Lower lobe of right lung (tissue), 2 donors: ENCODE measurements at regions not wholly inside any gene's neighbourhood (a gene's known extent, or its start where the extent isn't known, plus 50 kb on each side); places are given as distances from the start of the nearest gene placed in this dataset.

Source experiments
- ATAC-seq, 2 donors: fragments of 200-7000 bp; cut with Tn5 transposase; one replicate each; pipeline ENCODE4 v1.9.1; 2020 to 2022; ENCODE audit warnings: mild to moderate bottlenecking in 2 of 2, moderate library complexity in 2 of 2
- DNase-seq: peaks from one replicate; pipeline ENCODE4 v3.0.0-alpha.2; 2020
- H3K27ac ChIP-seq: fragments of 200-600 bp; one replicate; pipeline ENCODE4 v1.8.0; 2022
- H3K27me3 ChIP-seq: fragments of 200-600 bp; one replicate; pipeline ENCODE4 v1.8.0; 2022; ENCODE audit warnings: low read depth
- H3K36me3 ChIP-seq: fragments of 200-600 bp; one replicate; pipeline ENCODE4 v1.8.0; 2022; ENCODE audit warnings: mild to moderate bottlenecking
- H3K4me1 ChIP-seq: fragments of 200-600 bp; one replicate; pipeline ENCODE4 v1.8.0; 2022
- H3K4me3 ChIP-seq: fragments of 200-600 bp; one replicate; pipeline ENCODE4 v1.8.0; 2022; ENCODE audit warnings: mild to moderate bottlenecking
- H3K9me3 ChIP-seq: fragments of 200-600 bp; one replicate; pipeline ENCODE4 v1.8.0; 2022
- CTCF ChIP-seq: fragments of 200-600 bp; IDR thresholded peaks from one replicate; pipeline ENCODE4 v1.8.0; 2022; ENCODE audit warnings: antibody characterized with exemption, mild to moderate bottlenecking
- intact Hi-C: fragments of 100-400 bp; cut with DNase I; formaldehyde crosslinking; loops from one replicate; pipeline ENCODE4 v1.11.0; 2022
- donor health status: DM: no; HTN: yes; CAD: no; lungs with severe emphysema.

- no peak overlapping the region for H3K27ac ChIP-seq
- TF ChIP-seq CTCF, result no peak
- no peaks in the 10 kb centered on the region for H3K9me3 ChIP-seq
- intact Hi-C loops, result no loop called here
- no peak overlapping the region for H3K4me3 ChIP-seq
- no peaks in the 10 kb centered on the region for H3K36me3 ChIP-seq
- DNase-seq (no peak), ATAC-seq (no peak)
- H3K27me3 ChIP-seq, result no peaks in the 10 kb centered on the region
- no peaks in the 10 kb centered on the region for H3K4me1 ChIP-seq
Measured at GRCh38 chr1:112196731-112197130, 199.3 kb upstream of the CTTNBP2NL start.

DNA sequence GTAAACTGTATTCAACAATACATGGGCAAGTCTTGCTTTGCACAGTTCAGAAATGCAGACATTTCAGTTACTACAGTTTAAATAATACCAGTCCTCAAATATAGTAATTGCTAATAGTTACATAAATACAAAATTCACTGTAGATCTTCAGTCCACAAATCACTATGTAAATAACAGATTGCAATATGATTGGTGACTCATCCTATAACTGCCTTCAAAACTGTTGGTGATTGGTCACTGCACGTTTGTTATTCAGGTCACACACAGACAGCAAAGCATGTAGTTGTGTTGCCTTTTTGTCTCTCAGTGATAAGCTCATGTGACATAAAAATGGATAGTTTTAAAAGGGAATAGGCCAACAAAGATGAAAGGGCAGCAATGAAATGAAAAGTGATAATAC lies 186.5 kb upstream of the CTTNBP2NL start:
- intact Hi-C loops, result no loop called here
- TF ChIP-seq CTCF, result no peak
- Histone ChIP-seq H3K4me1 (no peaks in the 10 kb centered on the region), H3K27ac (no peak overlapping the region), H3K9me3 (peaks cover 4% of the 10 kb centered on the region), H3K27me3 (peaks cover 5% of the 10 kb centered on the region), H3K36me3 (no peaks in the 10 kb centered on the region), H3K4me3 (no peak overlapping the region)
- no peak for DNase-seq
- ATAC-seq, result no peak

DNA sequence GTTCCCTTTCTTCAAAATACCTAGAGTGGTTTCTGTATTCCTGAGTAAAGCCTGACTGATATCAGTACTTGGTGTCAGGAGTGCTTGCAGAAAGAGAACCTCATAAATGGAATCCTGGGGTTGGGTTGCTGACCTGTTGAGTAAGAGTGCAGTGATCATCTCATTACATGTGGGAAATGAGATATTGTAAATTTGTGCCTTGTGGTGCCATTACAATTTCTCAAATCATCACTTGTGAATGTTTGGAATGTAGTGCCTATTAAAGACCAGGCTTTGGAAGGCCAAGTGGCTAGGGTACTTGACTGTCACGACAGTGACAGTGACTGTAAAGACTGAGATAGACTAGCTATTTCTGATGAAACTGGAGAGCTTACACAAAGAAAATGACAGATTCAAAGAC lies 176.7 kb upstream of the CTTNBP2NL start:
- Histone ChIP-seq H3K4me3 (no peak overlapping the region), H3K27ac (no peak overlapping the region), H3K9me3 (no peaks in the 10 kb centered on the region), H3K27me3 (no peaks in the 10 kb centered on the region), H3K4me1 (no peaks in the 10 kb centered on the region), H3K36me3 (no peaks in the 10 kb centered on the region)
- intact Hi-C loops, result no loop called here
- no peak for TF ChIP-seq CTCF
- ATAC-seq (no peak), DNase-seq (no peak)

GRCh38 chr1:112230232-112230631 lies 165.8 kb upstream of the CTTNBP2NL start:
- TF ChIP-seq CTCF, result no peak
- DNase-seq, result no peak

DNA sequence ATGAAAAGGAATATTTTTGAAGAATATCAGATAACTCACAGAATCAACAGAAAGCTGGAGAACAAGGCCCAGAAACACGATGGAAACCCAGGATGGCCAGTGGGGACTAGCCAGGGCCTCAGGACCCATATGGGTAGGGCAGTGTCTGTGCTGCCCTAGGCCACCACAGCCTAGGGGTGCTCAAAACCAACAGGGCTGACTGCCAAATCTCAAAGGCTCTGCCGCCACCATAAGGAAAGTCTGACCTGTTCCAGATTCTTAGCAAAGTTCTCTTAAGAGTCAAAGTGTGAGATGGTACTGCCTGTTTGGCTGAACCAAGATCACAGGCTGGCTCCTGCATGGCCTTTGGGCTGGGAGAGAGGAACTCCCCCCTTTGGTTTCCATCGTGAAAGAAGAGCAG lies 164.7 kb upstream of the CTTNBP2NL start:
- no peak for ATAC-seq
- Histone ChIP-seq H3K9me3 (peaks cover 10% of the 10 kb centered on the region), H3K4me1 (no peaks in the 10 kb centered on the region), H3K27ac (no peak overlapping the region), H3K27me3 (no peaks in the 10 kb centered on the region), H3K36me3 (no peaks in the 10 kb centered on the region), H3K4me3 (no peak overlapping the region)
- no peak for TF ChIP-seq CTCF
- intact Hi-C loops, result no loop called here
- no peak for DNase-seq

More at GRCh38 chr1:112230232-112230631, 165.8 kb upstream of the CTTNBP2NL start:
- no peak overlapping the region for H3K27ac ChIP-seq
- H3K36me3 ChIP-seq, result no peaks in the 10 kb centered on the region
- intact Hi-C loops, result no loop called here
- H3K9me3 ChIP-seq, result peaks cover 10% of the 10 kb centered on the region
- ATAC-seq, result no peak
- H3K4me3 ChIP-seq, result no peak overlapping the region
- H3K4me1 ChIP-seq, result no peaks in the 10 kb centered on the region
- no peaks in the 10 kb centered on the region for H3K27me3 ChIP-seq

DNA sequence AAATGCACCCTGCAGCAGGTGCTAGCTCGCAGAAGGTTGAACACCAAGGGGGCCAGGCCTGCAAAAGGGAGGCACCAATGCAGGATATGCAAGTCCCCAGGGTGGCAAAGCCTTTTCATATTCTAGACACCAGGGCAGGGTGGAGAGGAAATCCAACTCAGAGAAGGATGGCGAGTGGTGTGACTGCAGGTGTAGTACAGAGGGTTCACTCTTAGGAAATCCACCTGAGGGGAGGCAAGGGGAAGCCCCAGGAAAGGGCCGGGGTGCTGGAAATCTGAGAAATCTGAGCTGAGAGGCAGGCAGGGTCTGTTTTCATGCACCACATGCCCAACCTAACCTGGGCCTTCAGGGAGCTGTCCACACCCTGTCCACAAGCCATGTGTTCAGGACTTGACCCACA lies 163.2 kb upstream of the CTTNBP2NL start:
- DNase-seq, result no peak
- H3K4me3 ChIP-seq, result no peak overlapping the region
- peaks cover 10% of the 10 kb centered on the region for H3K9me3 ChIP-seq
- no peak overlapping the region for H3K27ac ChIP-seq
- no peak for TF ChIP-seq CTCF
- no peaks in the 10 kb centered on the region for H3K36me3 ChIP-seq
- intact Hi-C loops, result no loop called here
- H3K4me1 ChIP-seq, result no peaks in the 10 kb centered on the region
- no peaks in the 10 kb centered on the region for H3K27me3 ChIP-seq
- no peak for ATAC-seq
